Thymus (tissue), 11 donors: ENCODE measurements at regions not wholly inside any gene's neighbourhood (a gene's known extent, or its start where the extent isn't known, plus 50 kb on each side); places are given as distances from the start of the nearest gene placed in this dataset.

Experiments
- DNase-seq, 9 donors: peaks; one replicate each; pipeline ENCODE4 v3.0.0-alpha.2; 2013; ENCODE audit warnings: low spot score in 9 of 9, low read depth in 6 of 9, missing footprints in 1 of 9
- H3K27ac ChIP-seq, 2 donors: one replicate each; pipeline ENCODE4 v1.5.1; 2013; ENCODE audit warnings: control low read depth in 1 of 2, low read depth in 1 of 2, low read length in 1 of 2, mild to moderate bottlenecking in 1 of 2, moderate library complexity in 1 of 2
- H3K27me3 ChIP-seq, 2 donors: one replicate each; pipeline ENCODE4 v1.5.1; 2013; ENCODE audit warnings: low read length in 1 of 2; ENCODE audit not compliant: control insufficient read depth in 2 of 2, insufficient read depth in 1 of 2
- H3K36me3 ChIP-seq, 2 donors: one replicate each; pipeline ENCODE4 v1.5.1; 2013; ENCODE audit warnings: low read length in 1 of 2, mild to moderate bottlenecking in 1 of 2, moderate library complexity in 1 of 2; ENCODE audit not compliant: control insufficient read depth in 2 of 2, insufficient read depth in 2 of 2
- H3K4me1 ChIP-seq, 2 donors: one replicate each; pipeline ENCODE4 v1.5.1; 2013; ENCODE audit warnings: low read length in 2 of 2; ENCODE audit not compliant: control insufficient read depth in 2 of 2, insufficient read depth in 2 of 2
- H3K4me3 ChIP-seq, 2 donors: one replicate each; pipeline ENCODE4 v1.5.1; 2013; ENCODE audit warnings: low read length in 2 of 2, control low read depth in 1 of 2, mild to moderate bottlenecking in 1 of 2
- H3K9me3 ChIP-seq, 2 donors: one replicate each; pipeline ENCODE4 v1.5.1; 2013; ENCODE audit warnings: low read length in 1 of 2, mild to moderate bottlenecking in 1 of 2; ENCODE audit not compliant: control insufficient read depth in 2 of 2, insufficient read depth in 1 of 2
- WGBS: extraction: QIAGEN DNeasy Blood & Tissue Kit; methylation state at CpG from one replicate; pipeline ENCODE4 v1.1.7; 2013; 5-methylcytosine and 5-hydroxymethylcytosine counted together
- donor health status: healthy.

- H3K4me1 ChIP-seq: no peaks in the 10 kb centered on the region
- no peak for DNase-seq
- no peak overlapping the region for H3K4me3 ChIP-seq
- H3K27ac ChIP-seq: no peak overlapping the region
- H3K27me3 ChIP-seq: no peaks in the 10 kb centered on the region
- H3K9me3 ChIP-seq: no peaks in the 10 kb centered on the region
- no peaks in the 10 kb centered on the region for H3K36me3 ChIP-seq
- 96% methylated on average over 7 of the region's 7 CpGs for WGBS
Measured at GRCh38 chr1:110280126-110280525, 59.1 kb upstream of the RBM15 start.

GRCh38 chr1:110280804-110281203 lies 58.4 kb upstream of the RBM15 start:
- WGBS: 88% methylated on average over 5 of the region's 5 CpGs
- Histone ChIP-seq H3K4me3 (no peak overlapping the region), H3K9me3 (no peaks in the 10 kb centered on the region), H3K4me1 (no peaks in the 10 kb centered on the region), H3K27me3 (no peaks in the 10 kb centered on the region), H3K27ac (no peak overlapping the region), H3K36me3 (no peaks in the 10 kb centered on the region)
- no peak for DNase-seq

GRCh38 chr1:110281363-110282290 lies 57.5 kb upstream of the RBM15 start:
- DNase-seq: no peak
- H3K4me1 ChIP-seq: no peaks in the 10 kb centered on the region
- WGBS: 97% methylated on average over 6 of the region's 6 CpGs
- no peaks in the 10 kb centered on the region for H3K36me3 ChIP-seq
- no peak overlapping the region for H3K27ac ChIP-seq
- no peaks in the 10 kb centered on the region for H3K27me3 ChIP-seq
- no peak overlapping the region for H3K4me3 ChIP-seq
- H3K9me3 ChIP-seq: no peaks in the 10 kb centered on the region

DNA sequence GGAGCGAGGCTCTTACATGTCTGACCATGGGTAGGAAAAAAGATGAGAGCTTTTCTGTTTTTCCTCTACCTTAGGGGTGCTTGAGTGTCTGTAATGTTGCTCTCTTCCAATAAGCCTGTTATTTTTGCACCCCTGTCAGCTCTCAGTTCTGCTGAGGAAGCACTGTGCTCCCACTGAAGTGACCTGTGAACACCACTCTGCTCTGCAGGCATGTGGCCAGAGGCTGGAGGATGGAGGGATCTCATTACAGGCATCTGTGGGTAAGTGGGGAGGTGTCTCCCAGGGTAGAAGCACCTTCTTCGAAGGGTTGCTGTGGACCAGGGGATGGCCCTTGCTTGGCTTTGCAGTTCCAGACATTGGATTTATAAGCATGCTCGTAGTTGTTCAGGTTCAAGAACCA lies 56.8 kb upstream of the RBM15 start:
- no peak overlapping the region for H3K27ac ChIP-seq
- no peaks in the 10 kb centered on the region for H3K27me3 ChIP-seq
- no peak for DNase-seq
- H3K36me3 ChIP-seq: no peaks in the 10 kb centered on the region
- WGBS: 95% methylated on average over 3 of the region's 3 CpGs
- no peak overlapping the region for H3K4me3 ChIP-seq
- no peaks in the 10 kb centered on the region for H3K4me1 ChIP-seq
- no peaks in the 10 kb centered on the region for H3K9me3 ChIP-seq

- no peaks in the 10 kb centered on the region for H3K4me1 ChIP-seq
- no peak overlapping the region for H3K27ac ChIP-seq
- DNase-seq: no peak
- WGBS: 98% methylated on average over 1 of the region's 1 CpG
- H3K36me3 ChIP-seq: no peaks in the 10 kb centered on the region
- H3K4me3 ChIP-seq: no peak overlapping the region
- no peaks in the 10 kb centered on the region for H3K27me3 ChIP-seq
- no peaks in the 10 kb centered on the region for H3K9me3 ChIP-seq
Measured at GRCh38 chr1:110283677-110284076, 55.5 kb upstream of the RBM15 start.

DNA sequence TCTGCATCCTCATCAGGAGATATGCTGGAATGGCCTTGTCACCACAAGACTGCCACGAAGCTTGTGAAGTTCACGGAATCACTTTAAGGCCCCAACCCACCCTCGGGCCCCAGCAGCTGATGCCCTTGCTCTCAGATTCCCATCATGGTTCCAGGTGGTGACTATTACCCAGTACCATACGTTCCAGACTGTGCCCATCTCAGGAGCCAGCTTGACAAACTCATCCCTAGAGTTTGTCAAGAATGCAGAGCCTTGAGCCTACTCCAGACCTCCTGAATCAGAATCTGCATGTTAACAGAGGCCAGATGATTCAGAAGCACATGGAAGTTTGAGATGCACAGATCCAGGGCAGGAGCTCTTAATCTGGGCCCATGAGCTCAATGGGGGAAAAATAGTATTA lies 53.9 kb upstream of the RBM15 start:
- Histone ChIP-seq H3K27me3 (no peaks in the 10 kb centered on the region), H3K4me3 (no peak overlapping the region), H3K9me3 (no peaks in the 10 kb centered on the region), H3K27ac (no peak overlapping the region), H3K36me3 (no peaks in the 10 kb centered on the region), H3K4me1 (no peaks in the 10 kb centered on the region)
- no peak for DNase-seq
- 96% methylated on average over 4 of the region's 4 CpGs for WGBS

GRCh38 chr1:110286564-110286963 lies 52.6 kb upstream of the RBM15 start:
- H3K27me3 ChIP-seq: no peaks in the 10 kb centered on the region
- no peak overlapping the region for H3K27ac ChIP-seq
- H3K4me1 ChIP-seq: no peaks in the 10 kb centered on the region
- no peaks in the 10 kb centered on the region for H3K9me3 ChIP-seq
- H3K36me3 ChIP-seq: no peaks in the 10 kb centered on the region
- H3K4me3 ChIP-seq: no peak overlapping the region
- DNase-seq: no peak
- 49% methylated on average over 2 of the region's 2 CpGs for WGBS

DNA sequence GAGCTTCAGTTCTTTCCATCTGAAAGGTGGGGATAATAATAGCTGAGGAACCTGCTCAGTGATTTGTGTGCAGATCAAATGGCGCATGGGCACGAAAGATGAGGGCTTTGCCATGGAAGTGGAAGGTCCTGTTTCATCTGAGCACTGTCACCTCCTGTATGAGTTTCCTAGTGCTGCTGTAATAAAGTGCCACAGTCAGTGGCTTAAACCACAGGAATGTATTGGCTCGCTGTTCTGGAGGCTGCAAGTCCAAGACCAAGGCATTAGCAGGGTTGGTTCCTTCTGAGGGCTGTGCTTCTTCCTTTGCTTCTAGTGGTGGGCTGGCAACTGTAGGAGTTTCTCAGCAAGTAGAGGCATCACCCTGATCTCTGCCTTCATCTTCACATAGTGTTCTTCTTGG lies 51.1 kb upstream of the RBM15 start:
- WGBS: 93% methylated on average over 3 of the region's 3 CpGs
- no peaks in the 10 kb centered on the region for H3K27me3 ChIP-seq
- H3K36me3 ChIP-seq: no peaks in the 10 kb centered on the region
- no peaks in the 10 kb centered on the region for H3K9me3 ChIP-seq
- no peak overlapping the region for H3K27ac ChIP-seq
- DNase-seq: no peak
- no peaks in the 10 kb centered on the region for H3K4me1 ChIP-seq
- H3K4me3 ChIP-seq: no peak overlapping the region
